WTC11 (cell line): ENCODE measurements at regions not wholly inside any gene's neighbourhood (a gene's known extent, or its start where the extent isn't known, plus 50 kb on each side); places are given as distances from the start of the nearest gene placed in this dataset.

Experiments used
- E2F5 ChIP-seq: sonication (generic); formaldehyde crosslinking; IDR thresholded peaks from 2 replicates; pipeline ENCODE4 v1.8.1; 2022; ENCODE audit warnings: mild to moderate bottlenecking, moderate library complexity, missing genetic modification reagents
- GRHL2 ChIP-seq: fragments of 250-450 bp; sonication (Bioruptor Pico); IDR thresholded peaks from 2 replicates; pipeline ENCODE4 v1.8.0; 2022; ENCODE audit warnings: mild to moderate bottlenecking, moderate library complexity; ENCODE audit not compliant: insufficient replicate concordance, severe bottlenecking
- MAX ChIP-seq: sonication (generic); formaldehyde crosslinking; IDR thresholded peaks from 2 replicates; pipeline ENCODE4 v1.8.0; 2022; ENCODE audit warnings: mild to moderate bottlenecking, missing genetic modification reagents
- ZBTB21 ChIP-seq: sonication (generic); formaldehyde crosslinking; IDR thresholded peaks from 2 replicates; pipeline ENCODE4 v1.8.1; 2023; ENCODE audit warnings: mild to moderate bottlenecking, missing genetic modification reagents, borderline replicate concordance
- TF ChIP-seq, protein P1 (sequence below): fragments of 200-600 bp; IDR thresholded peaks from 2 replicates; pipeline ENCODE4 v1.8.0; 2022; ENCODE audit warnings: antibody characterized with exemption
- TF ChIP-seq, protein P2 (sequence below): sonication (generic); formaldehyde crosslinking; conservative IDR thresholded peaks from 2 replicates; pipeline ENCODE4 v1.8.1; 2023; ENCODE audit warnings: mild to moderate bottlenecking, low read depth, missing genetic modification reagents, moderate library complexity
- TF ChIP-seq, protein P3 (sequence below): sonication (generic); formaldehyde crosslinking; IDR thresholded peaks from 2 replicates; pipeline ENCODE4 v1.8.1; 2023; ENCODE audit warnings: mild to moderate bottlenecking, missing genetic modification reagents, moderate library complexity
- TF ChIP-seq, protein P4 (sequence below): sonication (generic); formaldehyde crosslinking; IDR thresholded peaks from 2 replicates; pipeline ENCODE4 v1.8.0; 2022; ENCODE audit warnings: missing genetic modification reagents

DNA sequence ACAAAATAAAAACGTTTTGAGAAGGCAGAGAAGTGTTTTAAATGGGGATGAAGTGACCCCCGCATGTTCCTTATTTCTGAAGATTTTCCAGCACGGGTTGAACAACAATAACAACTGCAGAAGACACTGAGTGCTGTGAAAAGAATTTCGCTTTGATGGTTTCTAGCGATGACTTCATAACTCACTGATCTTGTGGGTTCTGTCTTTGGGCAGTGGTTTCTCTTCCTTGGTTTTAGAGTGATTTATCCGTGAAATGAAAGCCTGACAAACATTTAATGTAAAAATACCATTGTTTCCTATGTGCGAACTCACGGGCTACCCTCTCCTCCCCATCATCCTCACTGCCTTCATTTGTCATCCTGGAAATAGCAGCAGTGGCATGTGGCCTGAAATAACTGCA lies 793.9 kb downstream of the QKI start:
- TF ChIP-seq, protein P1, sequence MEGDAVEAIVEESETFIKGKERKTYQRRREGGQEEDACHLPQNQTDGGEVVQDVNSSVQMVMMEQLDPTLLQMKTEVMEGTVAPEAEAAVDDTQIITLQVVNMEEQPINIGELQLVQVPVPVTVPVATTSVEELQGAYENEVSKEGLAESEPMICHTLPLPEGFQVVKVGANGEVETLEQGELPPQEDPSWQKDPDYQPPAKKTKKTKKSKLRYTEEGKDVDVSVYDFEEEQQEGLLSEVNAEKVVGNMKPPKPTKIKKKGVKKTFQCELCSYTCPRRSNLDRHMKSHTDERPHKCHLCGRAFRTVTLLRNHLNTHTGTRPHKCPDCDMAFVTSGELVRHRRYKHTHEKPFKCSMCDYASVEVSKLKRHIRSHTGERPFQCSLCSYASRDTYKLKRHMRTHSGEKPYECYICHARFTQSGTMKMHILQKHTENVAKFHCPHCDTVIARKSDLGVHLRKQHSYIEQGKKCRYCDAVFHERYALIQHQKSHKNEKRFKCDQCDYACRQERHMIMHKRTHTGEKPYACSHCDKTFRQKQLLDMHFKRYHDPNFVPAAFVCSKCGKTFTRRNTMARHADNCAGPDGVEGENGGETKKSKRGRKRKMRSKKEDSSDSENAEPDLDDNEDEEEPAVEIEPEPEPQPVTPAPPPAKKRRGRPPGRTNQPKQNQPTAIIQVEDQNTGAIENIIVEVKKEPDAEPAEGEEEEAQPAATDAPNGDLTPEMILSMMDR: no peak
- TF ChIP-seq, protein P2, sequence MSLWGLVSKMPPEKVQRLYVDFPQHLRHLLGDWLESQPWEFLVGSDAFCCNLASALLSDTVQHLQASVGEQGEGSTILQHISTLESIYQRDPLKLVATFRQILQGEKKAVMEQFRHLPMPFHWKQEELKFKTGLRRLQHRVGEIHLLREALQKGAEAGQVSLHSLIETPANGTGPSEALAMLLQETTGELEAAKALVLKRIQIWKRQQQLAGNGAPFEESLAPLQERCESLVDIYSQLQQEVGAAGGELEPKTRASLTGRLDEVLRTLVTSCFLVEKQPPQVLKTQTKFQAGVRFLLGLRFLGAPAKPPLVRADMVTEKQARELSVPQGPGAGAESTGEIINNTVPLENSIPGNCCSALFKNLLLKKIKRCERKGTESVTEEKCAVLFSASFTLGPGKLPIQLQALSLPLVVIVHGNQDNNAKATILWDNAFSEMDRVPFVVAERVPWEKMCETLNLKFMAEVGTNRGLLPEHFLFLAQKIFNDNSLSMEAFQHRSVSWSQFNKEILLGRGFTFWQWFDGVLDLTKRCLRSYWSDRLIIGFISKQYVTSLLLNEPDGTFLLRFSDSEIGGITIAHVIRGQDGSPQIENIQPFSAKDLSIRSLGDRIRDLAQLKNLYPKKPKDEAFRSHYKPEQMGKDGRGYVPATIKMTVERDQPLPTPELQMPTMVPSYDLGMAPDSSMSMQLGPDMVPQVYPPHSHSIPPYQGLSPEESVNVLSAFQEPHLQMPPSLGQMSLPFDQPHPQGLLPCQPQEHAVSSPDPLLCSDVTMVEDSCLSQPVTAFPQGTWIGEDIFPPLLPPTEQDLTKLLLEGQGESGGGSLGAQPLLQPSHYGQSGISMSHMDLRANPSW (CRISPR knock-in tag): no peak
- TF ChIP-seq ZBTB21 (CRISPR knock-in tag) (no peak), E2F5 (no peak), GRHL2 (no peak), MAX (CRISPR knock-in tag) (no peak)
- TF ChIP-seq, protein P3, sequence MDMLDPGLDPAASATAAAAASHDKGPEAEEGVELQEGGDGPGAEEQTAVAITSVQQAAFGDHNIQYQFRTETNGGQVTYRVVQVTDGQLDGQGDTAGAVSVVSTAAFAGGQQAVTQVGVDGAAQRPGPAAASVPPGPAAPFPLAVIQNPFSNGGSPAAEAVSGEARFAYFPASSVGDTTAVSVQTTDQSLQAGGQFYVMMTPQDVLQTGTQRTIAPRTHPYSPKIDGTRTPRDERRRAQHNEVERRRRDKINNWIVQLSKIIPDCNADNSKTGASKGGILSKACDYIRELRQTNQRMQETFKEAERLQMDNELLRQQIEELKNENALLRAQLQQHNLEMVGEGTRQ: no peak
- TF ChIP-seq, protein P4, sequence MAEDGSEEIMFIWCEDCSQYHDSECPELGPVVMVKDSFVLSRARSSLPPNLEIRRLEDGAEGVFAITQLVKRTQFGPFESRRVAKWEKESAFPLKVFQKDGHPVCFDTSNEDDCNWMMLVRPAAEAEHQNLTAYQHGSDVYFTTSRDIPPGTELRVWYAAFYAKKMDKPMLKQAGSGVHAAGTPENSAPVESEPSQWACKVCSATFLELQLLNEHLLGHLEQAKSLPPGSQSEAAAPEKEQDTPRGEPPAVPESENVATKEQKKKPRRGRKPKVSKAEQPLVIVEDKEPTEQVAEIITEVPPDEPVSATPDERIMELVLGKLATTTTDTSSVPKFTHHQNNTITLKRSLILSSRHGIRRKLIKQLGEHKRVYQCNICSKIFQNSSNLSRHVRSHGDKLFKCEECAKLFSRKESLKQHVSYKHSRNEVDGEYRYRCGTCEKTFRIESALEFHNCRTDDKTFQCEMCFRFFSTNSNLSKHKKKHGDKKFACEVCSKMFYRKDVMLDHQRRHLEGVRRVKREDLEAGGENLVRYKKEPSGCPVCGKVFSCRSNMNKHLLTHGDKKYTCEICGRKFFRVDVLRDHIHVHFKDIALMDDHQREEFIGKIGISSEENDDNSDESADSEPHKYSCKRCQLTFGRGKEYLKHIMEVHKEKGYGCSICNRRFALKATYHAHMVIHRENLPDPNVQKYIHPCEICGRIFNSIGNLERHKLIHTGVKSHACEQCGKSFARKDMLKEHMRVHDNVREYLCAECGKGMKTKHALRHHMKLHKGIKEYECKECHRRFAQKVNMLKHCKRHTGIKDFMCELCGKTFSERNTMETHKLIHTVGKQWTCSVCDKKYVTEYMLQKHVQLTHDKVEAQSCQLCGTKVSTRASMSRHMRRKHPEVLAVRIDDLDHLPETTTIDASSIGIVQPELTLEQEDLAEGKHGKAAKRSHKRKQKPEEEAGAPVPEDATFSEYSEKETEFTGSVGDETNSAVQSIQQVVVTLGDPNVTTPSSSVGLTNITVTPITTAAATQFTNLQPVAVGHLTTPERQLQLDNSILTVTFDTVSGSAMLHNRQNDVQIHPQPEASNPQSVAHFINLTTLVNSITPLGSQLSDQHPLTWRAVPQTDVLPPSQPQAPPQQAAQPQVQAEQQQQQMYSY: no peak
